GM12891 (cell line): ENCODE measurements at regions not wholly inside any gene's neighbourhood (a gene's known extent, or its start where the extent isn't known, plus 50 kb on each side); places are given as distances from the start of the nearest gene placed in this dataset.

Experiments used
- DNase-seq: peaks from one replicate; pipeline ENCODE4 v3.0.0; 2011; ENCODE audit warnings: low spot score; ENCODE audit not compliant: insufficient read length
- FAIRE-seq: peaks from 2 replicates; lab custom pipeline; 2011; peaks lifted over from hg19 to GRCh38; lab: Jason Lieb, UNC
- PAX5 ChIP-seq: IDR thresholded peaks from 2 replicates; pipeline ENCODE4 v1.6.1; 2011; ENCODE audit warnings: low read length, moderate library complexity, mild to moderate bottlenecking; ENCODE audit not compliant: insufficient read depth, severe bottlenecking
- POLR2A ChIP-seq: IDR thresholded peaks from 2 replicates; pipeline ENCODE4 v1.6.1; 2011; ENCODE audit warnings: low read depth, low read length, control low read depth
- POLR2AphosphoS5 ChIP-seq: IDR thresholded peaks from 2 replicates; pipeline ENCODE4 v1.6.1; 2011; ENCODE audit warnings: low read depth, low read length, control low read depth
- POU2F2 ChIP-seq: IDR thresholded peaks from 2 replicates; pipeline ENCODE4 v1.6.1; 2011; ENCODE audit warnings: low read depth, mild to moderate bottlenecking, control low read depth, low read length, moderate library complexity
- SPI1 ChIP-seq: IDR thresholded peaks from 2 replicates; pipeline ENCODE4 v1.6.1; 2011; ENCODE audit warnings: low read depth, low read length, control low read depth
- TAF1 ChIP-seq: IDR thresholded peaks from 2 replicates; pipeline ENCODE4 v1.6.1; 2011; ENCODE audit warnings: low read depth, low read length, control low read depth

GRCh38 chr12:90331262-90331661, 622.6 kb upstream of the ATP2B1 start:
- TF ChIP-seq TAF1 (no peak), POU2F2 (no peak), SPI1 (no peak), POLR2AphosphoS5 (no peak), POLR2A (no peak), PAX5 (no peak)
- no peak for FAIRE-seq
- DNase-seq: no peak

GRCh38 chr12:90327793-90328743, 619.4 kb upstream of the ATP2B1 start:
- no peak for TF ChIP-seq POLR2AphosphoS5
- no peak for TF ChIP-seq TAF1
- TF ChIP-seq POU2F2: no peak
- TF ChIP-seq POLR2A: no peak
- TF ChIP-seq PAX5: no peak
- no peak for TF ChIP-seq SPI1
- DNase-seq (no peak), FAIRE-seq (no peak)

GRCh38 chr12:90323217-90323616, 614.6 kb upstream of the ATP2B1 start:
- FAIRE-seq (no peak), DNase-seq (no peak)
- TF ChIP-seq POLR2AphosphoS5: no peak
- no peak for TF ChIP-seq POLR2A
- no peak for TF ChIP-seq PAX5
- TF ChIP-seq TAF1: no peak
- no peak for TF ChIP-seq POU2F2
- TF ChIP-seq SPI1: no peak

- DNase-seq (no peak), FAIRE-seq (no peak)
- TF ChIP-seq POLR2A (no peak), POU2F2 (no peak), POLR2AphosphoS5 (no peak), SPI1 (no peak), PAX5 (no peak), TAF1 (no peak)
Measured at GRCh38 chr12:90322006-90322405, 613.4 kb upstream of the ATP2B1 start.

- FAIRE-seq (no peak), DNase-seq (no peak)
- TF ChIP-seq PAX5: no peak
- no peak for TF ChIP-seq POU2F2
- no peak for TF ChIP-seq POLR2AphosphoS5
- TF ChIP-seq POLR2A: no peak
- TF ChIP-seq TAF1: no peak
- no peak for TF ChIP-seq SPI1
Measured at GRCh38 chr12:90321369-90321768, 612.7 kb upstream of the ATP2B1 start.

- no peak for FAIRE-seq
- TF ChIP-seq POLR2A: no peak
- no peak for DNase-seq
Measured at GRCh38 chr12:90311561-90311960, 602.9 kb upstream of the ATP2B1 start.

GRCh38 chr12:90305379-90305778, 596.7 kb upstream of the ATP2B1 start:
- no peak for DNase-seq
- TF ChIP-seq POLR2AphosphoS5 (no peak), TAF1 (no peak), POLR2A (no peak), PAX5 (no peak), POU2F2 (no peak), SPI1 (no peak)
- no peak for FAIRE-seq

DNA sequence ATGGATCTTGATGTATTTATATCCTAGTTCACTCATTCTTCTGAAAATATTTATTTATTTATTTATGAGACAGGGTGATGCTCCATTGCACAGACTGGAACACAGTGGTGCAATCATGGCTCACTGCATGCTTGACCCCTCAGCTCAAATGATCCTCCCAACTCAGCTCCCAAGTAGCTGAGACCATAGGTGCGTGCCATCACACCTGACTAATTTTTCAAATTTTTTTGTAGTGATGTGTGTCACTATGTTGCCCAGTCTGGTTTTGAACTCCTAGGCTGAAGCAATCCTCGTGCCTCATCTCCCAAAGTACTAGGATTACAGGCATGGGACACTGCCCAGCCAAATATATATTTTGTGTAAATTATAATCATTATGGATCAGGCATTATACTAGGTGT, 595.6 kb upstream of the ATP2B1 start:
- DNase-seq (no peak), FAIRE-seq (no peak)
- no peak for TF ChIP-seq TAF1
- TF ChIP-seq POLR2AphosphoS5: no peak
- no peak for TF ChIP-seq POU2F2
- no peak for TF ChIP-seq SPI1
- TF ChIP-seq POLR2A: no peak
- no peak for TF ChIP-seq PAX5

- FAIRE-seq (no peak), DNase-seq (no peak)
- TF ChIP-seq POLR2A (no peak), POLR2AphosphoS5 (no peak), SPI1 (no peak), POU2F2 (no peak), TAF1 (no peak), PAX5 (no peak)
Measured at GRCh38 chr12:90303771-90304170, 595.1 kb upstream of the ATP2B1 start.

DNA sequence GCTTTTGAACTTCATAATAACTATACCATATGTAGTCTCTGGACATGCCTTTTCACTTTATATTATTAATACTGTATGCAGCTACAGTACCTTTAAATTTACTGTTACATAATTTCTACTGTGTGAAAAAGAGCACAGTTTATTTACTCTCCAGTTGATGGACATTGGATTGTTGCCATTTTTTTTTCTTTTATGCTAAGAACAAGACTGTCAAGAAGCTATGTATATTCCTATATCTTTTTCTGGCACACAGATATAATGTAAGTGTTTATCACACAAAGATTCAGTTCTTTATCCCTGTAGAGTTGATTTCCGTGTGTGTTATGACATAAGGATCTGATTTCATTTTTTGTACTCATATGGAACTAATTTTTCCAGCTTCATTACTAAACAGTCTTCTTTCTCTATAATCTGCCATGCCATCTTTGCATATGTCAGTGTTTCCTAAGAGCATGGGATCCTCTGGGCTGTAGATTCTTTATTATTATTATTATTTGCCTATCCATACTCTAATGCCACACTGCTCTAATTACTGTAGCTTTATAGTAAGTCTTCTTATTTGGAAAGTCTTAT, 593.0 kb upstream of the ATP2B1 start:
- DNase-seq (no peak), FAIRE-seq (no peak)

More for the DNA sequence above, 593.0 kb upstream of the ATP2B1 start:
- TF ChIP-seq SPI1 (no peak), POU2F2 (no peak), PAX5 (no peak), TAF1 (no peak), POLR2A (no peak), POLR2AphosphoS5 (no peak)
